Neural progenitor cell (in vitro differentiated cells): ENCODE measurements at regions not wholly inside any gene's neighbourhood (a gene's known extent, or its start where the extent isn't known, plus 50 kb on each side); places are given as distances from the start of the nearest gene placed in this dataset.

ENCODE experiments used
- DNase-seq: peaks from one replicate; pipeline ENCODE4 v3.0.0-alpha.2; 2016; ENCODE audit warnings: low spot score
- H2AFZ ChIP-seq: fragments of 200-600 bp; sonication (generic); replicated peaks from 2 replicates; pipeline ENCODE4 v1.6.1; 2016; ENCODE audit warnings: antibody characterized with exemption
- H3F3A ChIP-seq: fragments of 200-600 bp; sonication (generic); 2 replicates; pipeline ENCODE4 v1.6.1; 2016; ENCODE audit warnings: antibody characterized with exemption, low read depth
- H3K27ac ChIP-seq: fragments of 200-600 bp; sonication (generic); 2 replicates; pipeline ENCODE4 v1.5.1; 2016; ENCODE audit warnings: mild to moderate bottlenecking
- H3K27me3 ChIP-seq: fragments of 200-600 bp; sonication (generic); 2 replicates; pipeline ENCODE4 v1.6.1; 2016; ENCODE audit warnings: mild to moderate bottlenecking, moderate library complexity
- H3K36me3 ChIP-seq: fragments of 200-600 bp; sonication (generic); 2 replicates; pipeline ENCODE4 v1.5.1; 2016
- H3K4me1 ChIP-seq: fragments of 200-600 bp; sonication (generic); 2 replicates; pipeline ENCODE4 v1.6.1; 2016; ENCODE audit warnings: mixed run types
- H3K4me2 ChIP-seq: fragments of 200-600 bp; sonication (generic); 2 replicates; pipeline ENCODE4 v1.6.1; 2016
- H3K4me3 ChIP-seq: fragments of 200-600 bp; sonication (generic); 2 replicates; pipeline ENCODE4 v1.5.1; 2016
- H3K79me2 ChIP-seq: fragments of 200-600 bp; sonication (generic); 2 replicates; pipeline ENCODE4 v1.6.1; 2016; ENCODE audit warnings: low read depth
- H3K9ac ChIP-seq: fragments of 200-600 bp; sonication (generic); 2 replicates; pipeline ENCODE4 v1.6.1; 2016
- H3K9me3 ChIP-seq: fragments of 200-600 bp; sonication (generic); 2 replicates; pipeline ENCODE4 v1.5.1; 2016; ENCODE audit warnings: low read depth
- H4K20me1 ChIP-seq: fragments of 200-600 bp; sonication (generic); 2 replicates; pipeline ENCODE4 v1.6.1; 2016; ENCODE audit warnings: low read depth
- H3K27ac Mint-ChIP-seq: 3 replicates; pipeline ENCODE4 v1.8.0; 2021; ENCODE audit warnings: mixed read lengths
- H3K27me3 Mint-ChIP-seq: 2 replicates; pipeline ENCODE4 v1.8.0; 2022; ENCODE audit warnings: low read depth, mild to moderate bottlenecking, inconsistent platforms, moderate library complexity, mixed read lengths; ENCODE audit not compliant: insufficient read depth
- H3K36me3 Mint-ChIP-seq: 3 replicates; pipeline ENCODE4 v1.8.0; 2021; ENCODE audit warnings: mixed read lengths
- H3K4me1 Mint-ChIP-seq: 3 replicates; pipeline ENCODE4 v1.8.0; 2021; ENCODE audit warnings: mixed read lengths
- H3K4me3 Mint-ChIP-seq: 3 replicates; pipeline ENCODE4 v1.8.0; 2021; ENCODE audit warnings: mild to moderate bottlenecking, moderate library complexity, mixed read lengths
- H3K9me3 Mint-ChIP-seq: 3 replicates; pipeline ENCODE4 v1.8.0; 2020; ENCODE audit warnings: mixed read lengths
- CTCF ChIP-seq: fragments of 200-600 bp; sonication (generic); IDR thresholded peaks from 2 replicates; pipeline ENCODE4 v1.5.1; 2017; ENCODE audit warnings: antibody characterized with exemption, mild to moderate bottlenecking
- EZH2 ChIP-seq: fragments of 200-600 bp; sonication (generic); IDR thresholded peaks from 2 replicates; pipeline ENCODE4 v1.6.1; 2017; ENCODE audit warnings: antibody characterized with exemption, mild to moderate bottlenecking, moderate library complexity
- EZH2phosphoT487 ChIP-seq: fragments of 200-600 bp; sonication (generic); IDR thresholded peaks from 2 replicates; pipeline ENCODE4 v1.6.1; 2017; ENCODE audit warnings: antibody characterized with exemption

DNA sequence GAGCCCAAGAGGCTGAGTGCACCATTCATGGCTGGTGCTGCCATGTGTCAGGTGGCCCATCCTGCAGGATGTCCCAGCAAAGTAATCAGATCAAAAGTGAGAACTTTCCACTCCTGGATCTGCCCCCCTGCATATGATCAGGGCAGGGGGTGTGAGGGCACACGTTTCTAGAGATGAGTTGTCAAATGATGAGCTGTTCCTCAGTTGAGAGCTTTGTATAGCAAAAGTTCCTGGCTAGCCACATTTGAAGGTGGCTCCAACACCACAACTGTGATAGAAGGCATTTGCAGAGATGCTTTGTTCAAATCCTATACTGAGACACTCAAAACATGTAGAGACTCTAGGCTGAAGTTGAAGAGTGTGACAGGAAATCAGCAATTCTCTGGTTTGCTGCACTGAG, 501.8 kb downstream of the BCOR start:
- Histone ChIP-seq H4K20me1 (no peaks in the 10 kb centered on the region), H3K79me2 (no peaks in the 10 kb centered on the region), H3K36me3 (no peaks in the 10 kb centered on the region), H3K4me2 (no peak overlapping the region), H3K4me1 (no peaks in the 10 kb centered on the region), H3K27me3 (no peaks in the 10 kb centered on the region), H2AFZ (no peak overlapping the region), H3K9me3 (no peaks in the 10 kb centered on the region), H3K4me3 (no peak overlapping the region), H3K9ac (no peak overlapping the region), H3F3A (no peaks in the 10 kb centered on the region), H3K27ac (no peak overlapping the region)
- Mint-ChIP-seq H3K4me3 (no peak overlapping the region), H3K27me3 (peaks cover 12% of the 10 kb centered on the region), H3K36me3 (no peaks in the 10 kb centered on the region), H3K9me3 (peaks cover 5% of the 10 kb centered on the region), H3K4me1 (peaks cover 5% of the 10 kb centered on the region), H3K27ac (no peak overlapping the region)
- DNase-seq = no peak
- TF ChIP-seq CTCF (no peak), EZH2 (no peak), EZH2phosphoT487 (no peak)

DNA sequence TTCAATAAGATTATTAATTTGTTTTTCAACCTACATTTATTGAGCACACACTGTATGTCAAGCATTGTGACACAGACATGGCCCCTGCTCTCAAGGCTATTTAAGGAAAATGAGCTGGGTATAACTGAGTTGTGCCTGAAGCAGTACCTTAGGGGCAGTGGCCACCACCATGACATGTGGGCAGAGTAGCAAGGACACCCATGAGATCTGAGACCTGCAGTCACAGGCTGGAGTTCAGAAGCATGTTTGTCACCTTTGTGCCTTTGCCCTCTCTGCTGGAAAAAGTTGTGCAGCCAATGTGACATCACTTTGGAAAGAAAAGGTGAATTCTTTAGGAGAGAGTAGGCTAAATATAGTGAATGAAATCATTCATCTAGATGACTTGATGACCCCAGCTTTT, 501.3 kb downstream of the BCOR start:
- H3K9me3 Mint-ChIP-seq = peaks cover 5% of the 10 kb centered on the region
- TF ChIP-seq EZH2 = no peak
- TF ChIP-seq CTCF = no peak
- no peak for TF ChIP-seq EZH2phosphoT487
- no peak overlapping the region for H3K9ac ChIP-seq

DNA sequence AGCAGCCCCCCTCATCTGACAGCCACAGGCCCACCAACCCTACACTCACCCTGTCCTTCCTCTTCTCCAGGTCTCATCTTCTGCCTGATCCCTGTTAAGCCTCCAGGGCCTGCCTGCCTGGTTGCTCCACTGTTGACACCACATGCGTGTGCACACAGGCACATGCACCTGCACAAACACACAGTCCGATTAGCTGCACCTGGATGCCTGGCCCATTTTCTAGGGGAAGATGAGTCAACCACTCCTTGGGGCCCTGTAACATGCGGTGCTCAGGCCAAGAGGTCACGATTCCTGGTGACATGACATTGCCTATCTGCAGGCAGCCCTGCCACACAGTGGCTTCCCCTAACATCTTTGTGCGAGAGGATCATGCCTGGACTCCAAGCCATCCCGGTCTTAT, 498.4 kb downstream of the BCOR start:
- TF ChIP-seq EZH2phosphoT487 (no peak), EZH2 (no peak)
- H3K9me3 Mint-ChIP-seq = peaks cover 5% of the 10 kb centered on the region

More for the DNA sequence above, 501.3 kb downstream of the BCOR start:
- Mint-ChIP-seq H3K27ac (no peak overlapping the region), H3K27me3 (peaks cover 15% of the 10 kb centered on the region), H3K36me3 (no peaks in the 10 kb centered on the region), H3K4me3 (no peak overlapping the region), H3K4me1 (peaks cover 9% of the 10 kb centered on the region)
- H3K9me3 ChIP-seq = no peaks in the 10 kb centered on the region
- no peaks in the 10 kb centered on the region for H3K79me2 ChIP-seq
- no peaks in the 10 kb centered on the region for H3K36me3 ChIP-seq
- no peaks in the 10 kb centered on the region for H4K20me1 ChIP-seq
- H3K27ac ChIP-seq = no peak overlapping the region
- H2AFZ ChIP-seq = no peak overlapping the region
- no peak overlapping the region for H3K4me3 ChIP-seq
- no peaks in the 10 kb centered on the region for H3F3A ChIP-seq
- no peaks in the 10 kb centered on the region for H3K4me1 ChIP-seq
- H3K4me2 ChIP-seq = no peak overlapping the region
- H3K27me3 ChIP-seq = no peaks in the 10 kb centered on the region
- no peak for DNase-seq

DNA sequence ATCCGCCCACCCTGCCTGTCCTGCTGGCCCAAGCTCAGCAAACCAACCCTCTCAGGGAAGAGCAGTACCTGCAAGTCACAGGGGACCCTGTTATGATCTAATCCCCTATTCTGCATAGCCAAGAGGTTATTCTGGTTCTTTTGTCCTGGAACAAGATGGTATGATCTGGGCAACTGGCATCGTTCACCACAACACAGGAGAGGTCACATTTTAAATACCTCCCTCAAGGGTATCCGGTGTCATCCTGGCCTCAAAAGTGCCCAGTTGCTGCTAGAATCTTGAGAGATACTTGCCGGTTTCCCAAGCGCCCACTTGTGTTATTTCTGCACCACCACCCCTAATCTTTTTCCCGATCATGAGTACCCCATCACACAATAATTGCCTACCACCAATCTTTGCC, 497.5 kb downstream of the BCOR start:
- Histone ChIP-seq H3K9me3 (no peaks in the 10 kb centered on the region), H3K9ac (no peak overlapping the region), H3K27me3 (no peaks in the 10 kb centered on the region), H3K4me1 (peaks cover 8% of the 10 kb centered on the region), H3K36me3 (no peaks in the 10 kb centered on the region), H3K4me2 (no peak overlapping the region), H2AFZ (no peak overlapping the region), H4K20me1 (no peaks in the 10 kb centered on the region), H3K79me2 (no peaks in the 10 kb centered on the region), H3F3A (no peaks in the 10 kb centered on the region), H3K4me3 (no peak overlapping the region), H3K27ac (no peak overlapping the region)
- Mint-ChIP-seq H3K27ac (no peak overlapping the region), H3K4me3 (no peak overlapping the region), H3K4me1 (peaks cover 20% of the 10 kb centered on the region), H3K27me3 (peaks cover 18% of the 10 kb centered on the region), H3K36me3 (no peaks in the 10 kb centered on the region), H3K9me3 (peaks cover 5% of the 10 kb centered on the region)
- no peak for DNase-seq
- TF ChIP-seq EZH2phosphoT487 (no peak), EZH2 (no peak), CTCF (no peak)

More for the DNA sequence above, 498.4 kb downstream of the BCOR start:
- Histone ChIP-seq H4K20me1 (no peaks in the 10 kb centered on the region), H3K4me1 (peaks cover 4% of the 10 kb centered on the region), H3K79me2 (no peaks in the 10 kb centered on the region), H3K4me2 (no peak overlapping the region), H3F3A (no peaks in the 10 kb centered on the region), H3K9me3 (no peaks in the 10 kb centered on the region), H3K27me3 (no peaks in the 10 kb centered on the region), H3K9ac (no peak overlapping the region), H3K36me3 (no peaks in the 10 kb centered on the region), H3K4me3 (no peak overlapping the region), H3K27ac (no peak overlapping the region), H2AFZ (no peak overlapping the region)
- Mint-ChIP-seq H3K4me3 (no peak overlapping the region), H3K36me3 (no peaks in the 10 kb centered on the region), H3K4me1 (peaks cover 20% of the 10 kb centered on the region), H3K27ac (no peak overlapping the region), H3K27me3 (peaks cover 18% of the 10 kb centered on the region)
- DNase-seq = no peak
